OCI-LY7 (cell line): ENCODE measurements at regions not wholly inside any gene's neighbourhood (a gene's known extent, or its start where the extent isn't known, plus 50 kb on each side); places are given as distances from the start of the nearest gene placed in this dataset.

ENCODE experiments used
- BruUV-seq: library from RNA; stranded (reverse); fragments of 400-500 nt; replicated peaks from 2 replicates; lab custom pipeline; 2021; lab: Mats Ljungman, UMichigan
- CTCF ChIA-PET: fragments of 300-600 bp; sonication (Branson Sonifier 250); formaldehyde crosslinking; loops from one replicate; lab custom pipeline; 2022; ENCODE audit warnings: antibody characterized with exemption; ENCODE audit not compliant: unreplicated experiment; lab: Charles Lee
- POLR2A ChIA-PET: fragments of 300-600 bp; sonication (Branson Sonifier 250); formaldehyde crosslinking; loops from one replicate; lab custom pipeline; 2022; ENCODE audit warnings: antibody characterized with exemption; lab: Charles Lee
- DNase-seq: peaks from one replicate; pipeline ENCODE4 v3.0.0-alpha.2; 2015; ENCODE audit warnings: low spot score
- H2AFZ ChIP-seq: fragments of 200-600 bp; sonication (generic), shearing (Covaris generic); 2 replicates; pipeline ENCODE4 v1.6.1; 2014; ENCODE audit warnings: mild to moderate bottlenecking, antibody characterized with exemption, low read length, moderate library complexity
- H3K27ac ChIP-seq: fragments of 200-600 bp; sonication (generic); 2 replicates; pipeline ENCODE4 v1.5.1; 2014; ENCODE audit warnings: mixed run types, low read depth, mild to moderate bottlenecking, moderate library complexity, low read length, inconsistent platforms; ENCODE audit not compliant: poor library complexity, severe bottlenecking
- H3K36me3 ChIP-seq: fragments of 200-600 bp; sonication (generic); 2 replicates; pipeline ENCODE4 v1.6.1; 2014; ENCODE audit warnings: mild to moderate bottlenecking, antibody characterized with exemption, low read length, moderate library complexity, mixed read lengths; ENCODE audit not compliant: insufficient read depth
- H3K4me1 ChIP-seq: fragments of 200-600 bp; sonication (generic); 2 replicates; pipeline ENCODE4 v1.5.1; 2014; ENCODE audit warnings: mild to moderate bottlenecking, low read length; ENCODE audit not compliant: insufficient read depth, poor library complexity, severe bottlenecking
- H3K4me2 ChIP-seq: fragments of 200-600 bp; sonication (generic); 2 replicates; pipeline ENCODE4 v1.6.1; 2014; ENCODE audit warnings: mild to moderate bottlenecking, low read length
- H3K4me3 ChIP-seq: fragments of 200-600 bp; sonication (generic); 2 replicates; pipeline ENCODE4 v1.5.1; 2014; ENCODE audit warnings: mild to moderate bottlenecking, low read depth, low read length; ENCODE audit not compliant: poor library complexity, severe bottlenecking
- H3K79me2 ChIP-seq: fragments of 200-600 bp; sonication (generic); 2 replicates; pipeline ENCODE4 v1.6.1; 2016; ENCODE audit warnings: low read depth, mild to moderate bottlenecking, low read length, moderate library complexity, mixed read lengths; ENCODE audit not compliant: insufficient read depth
- H3K9me2 ChIP-seq: fragments of 200-600 bp; sonication (generic); 2 replicates; pipeline ENCODE4 v1.6.1; 2016; ENCODE audit warnings: mild to moderate bottlenecking, low read length, mixed read lengths; ENCODE audit not compliant: insufficient read depth
- H3K9me3 ChIP-seq: fragments of 200-600 bp; sonication (generic); 2 replicates; pipeline ENCODE4 v1.6.1; 2014; ENCODE audit warnings: mild to moderate bottlenecking, mixed run types, low read length, mixed read lengths
- H4K20me1 ChIP-seq: fragments of 200-600 bp; sonication (generic); 2 replicates; pipeline ENCODE4 v1.6.1; 2014; ENCODE audit warnings: mild to moderate bottlenecking, antibody characterized with exemption, low read length, moderate library complexity, mixed read lengths; ENCODE audit not compliant: insufficient read depth
- EZH2phosphoT487 ChIP-seq: fragments of 200-600 bp; sonication (generic); IDR thresholded peaks from 2 replicates; pipeline ENCODE4 v1.6.1; 2018; ENCODE audit warnings: low read depth, borderline replicate concordance, mild to moderate bottlenecking, mixed run types, antibody characterized with exemption, low read length, moderate library complexity, mixed read lengths
- intact Hi-C: fragments of 100-400 bp; cut with micrococcal nuclease; formaldehyde crosslinking; loops from one replicate; pipeline ENCODE4 v1.10.0; 2022; ENCODE audit not compliant: unreplicated experiment
- TF ChIP-seq, protein P1 (sequence below): fragments of 200-600 bp; sonication (generic); conservative IDR thresholded peaks from 2 replicates; pipeline ENCODE4 v1.5.1; 2014; ENCODE audit warnings: mild to moderate bottlenecking, antibody characterized with exemption, low read length, moderate library complexity, mixed read lengths

DNA sequence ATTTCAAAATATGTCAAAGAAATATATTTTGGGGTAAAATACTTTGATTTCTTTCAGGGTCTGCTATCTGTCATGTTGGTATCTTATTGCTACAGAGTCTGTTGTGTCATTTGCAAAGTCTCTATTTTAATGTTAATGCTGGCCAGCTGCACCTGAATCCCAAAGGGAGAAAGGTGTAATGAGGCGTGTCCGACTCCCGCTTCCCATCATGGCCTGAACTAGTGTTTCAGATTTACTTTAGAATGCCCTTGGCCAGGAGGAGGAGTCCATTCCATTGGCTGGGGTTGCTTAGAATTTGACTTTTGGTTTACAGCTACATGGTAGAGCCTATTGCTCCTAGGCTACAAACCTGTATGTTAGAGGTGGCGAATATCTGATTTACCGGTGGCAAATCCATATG, 69.3 kb downstream of the FAM50B start:
- no TSS peak for BruUV-seq

DNA sequence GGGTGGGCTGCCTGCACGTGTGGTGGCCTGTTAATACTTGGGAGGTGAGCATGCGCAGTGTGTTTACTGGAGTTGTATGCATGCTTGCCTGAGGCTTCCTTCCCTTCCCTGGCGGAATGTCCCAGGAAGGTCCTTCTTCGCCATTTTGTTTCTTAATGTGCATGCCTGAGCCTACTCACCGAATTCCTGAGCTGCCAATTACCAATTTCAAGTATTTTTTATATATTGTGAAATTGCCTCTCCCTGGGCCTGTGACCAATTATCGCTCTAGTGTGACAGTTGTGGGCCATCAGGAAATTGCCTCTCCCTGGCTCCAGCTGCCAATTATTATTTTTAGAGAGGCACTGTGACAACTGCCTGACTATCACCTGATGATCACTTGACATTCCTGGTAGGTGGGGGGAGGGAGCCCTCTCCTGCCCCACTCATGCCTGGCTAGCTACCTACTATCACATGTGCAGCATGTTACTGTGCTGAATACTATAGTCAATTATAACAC, 70.0 kb downstream of the FAM50B start:
- DNase-seq, result no peak
- no peaks in the 10 kb centered on the region for H3K79me2 ChIP-seq
- no peaks in the 10 kb centered on the region for H3K4me1 ChIP-seq
- no peaks in the 10 kb centered on the region for H3K9me2 ChIP-seq
- no TSS peak for BruUV-seq
- H2AFZ ChIP-seq, result no peak overlapping the region
- 0 out of 2 replicates have a peak, but pooled peaks cover 6% of the 10 kb centered on the region for H3K9me3 ChIP-seq
- no peak overlapping the region for H3K4me3 ChIP-seq
- CTCF ChIA-PET, result no interaction called here
- H4K20me1 ChIP-seq, result no peaks in the 10 kb centered on the region
- H3K36me3 ChIP-seq, result no peaks in the 10 kb centered on the region
- TF ChIP-seq, protein P1, sequence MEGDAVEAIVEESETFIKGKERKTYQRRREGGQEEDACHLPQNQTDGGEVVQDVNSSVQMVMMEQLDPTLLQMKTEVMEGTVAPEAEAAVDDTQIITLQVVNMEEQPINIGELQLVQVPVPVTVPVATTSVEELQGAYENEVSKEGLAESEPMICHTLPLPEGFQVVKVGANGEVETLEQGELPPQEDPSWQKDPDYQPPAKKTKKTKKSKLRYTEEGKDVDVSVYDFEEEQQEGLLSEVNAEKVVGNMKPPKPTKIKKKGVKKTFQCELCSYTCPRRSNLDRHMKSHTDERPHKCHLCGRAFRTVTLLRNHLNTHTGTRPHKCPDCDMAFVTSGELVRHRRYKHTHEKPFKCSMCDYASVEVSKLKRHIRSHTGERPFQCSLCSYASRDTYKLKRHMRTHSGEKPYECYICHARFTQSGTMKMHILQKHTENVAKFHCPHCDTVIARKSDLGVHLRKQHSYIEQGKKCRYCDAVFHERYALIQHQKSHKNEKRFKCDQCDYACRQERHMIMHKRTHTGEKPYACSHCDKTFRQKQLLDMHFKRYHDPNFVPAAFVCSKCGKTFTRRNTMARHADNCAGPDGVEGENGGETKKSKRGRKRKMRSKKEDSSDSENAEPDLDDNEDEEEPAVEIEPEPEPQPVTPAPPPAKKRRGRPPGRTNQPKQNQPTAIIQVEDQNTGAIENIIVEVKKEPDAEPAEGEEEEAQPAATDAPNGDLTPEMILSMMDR, result no peak
- POLR2A ChIA-PET, result no interaction called here
- H3K4me2 ChIP-seq, result no peak overlapping the region
- no peak overlapping the region for H3K27ac ChIP-seq
- intact Hi-C loops, result no loop called here

More for the DNA sequence above, 69.3 kb downstream of the FAM50B start:
- Histone ChIP-seq H3K79me2 (no peaks in the 10 kb centered on the region), H3K36me3 (no peaks in the 10 kb centered on the region), H3K4me2 (no peak overlapping the region), H3K4me3 (no peak overlapping the region), H4K20me1 (no peaks in the 10 kb centered on the region), H3K27ac (no peak overlapping the region), H3K4me1 (no peaks in the 10 kb centered on the region), H3K9me3 (0 out of 2 replicates have a peak, but pooled peaks cover 6% of the 10 kb centered on the region), H2AFZ (no peak overlapping the region), H3K9me2 (no peaks in the 10 kb centered on the region)
- ChIA-PET POLR2A (no interaction called here), CTCF (no interaction called here)
- no peak for TF ChIP-seq EZH2phosphoT487
- TF ChIP-seq, protein P1, result no peak
- DNase-seq, result no peak
- intact Hi-C loops, result no loop called here

DNA sequence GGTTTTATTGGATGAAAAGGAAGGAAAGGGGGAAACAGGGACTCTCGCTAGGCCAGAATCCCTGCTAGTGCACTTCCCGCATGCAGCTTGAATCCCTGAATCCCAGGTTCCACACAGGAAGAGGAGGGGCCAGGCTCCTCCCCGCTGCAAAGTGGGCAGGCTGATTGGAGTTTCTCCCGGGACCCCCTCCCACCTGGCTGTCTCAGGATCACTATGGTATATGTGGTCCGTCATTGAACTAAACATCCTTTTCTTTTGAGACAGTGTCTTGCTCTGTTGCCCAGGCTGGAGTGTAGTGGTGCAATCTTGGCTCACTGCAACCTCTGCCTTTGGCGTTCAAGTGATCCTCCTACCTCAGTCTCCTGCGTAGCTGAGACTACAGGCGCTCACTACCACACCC, 70.7 kb downstream of the FAM50B start:
- H3K4me2 ChIP-seq, result no peak overlapping the region
- H3K4me1 ChIP-seq, result no peaks in the 10 kb centered on the region
- H3K79me2 ChIP-seq, result no peaks in the 10 kb centered on the region
- ChIA-PET POLR2A (no interaction called here), CTCF (no interaction called here)
- no peak for DNase-seq
- H3K27ac ChIP-seq, result no peak overlapping the region
- H4K20me1 ChIP-seq, result no peaks in the 10 kb centered on the region
- no peak overlapping the region for H3K4me3 ChIP-seq
- TF ChIP-seq, protein P1, result no peak
- no peak for TF ChIP-seq EZH2phosphoT487
- BruUV-seq, result no TSS peak
- intact Hi-C loops, result no loop called here
- no peaks in the 10 kb centered on the region for H3K36me3 ChIP-seq
- H3K9me2 ChIP-seq, result no peaks in the 10 kb centered on the region
- 0 out of 2 replicates have a peak, but pooled peaks cover 6% of the 10 kb centered on the region for H3K9me3 ChIP-seq
- no peak overlapping the region for H2AFZ ChIP-seq
